ENCODE measurements at regions not wholly inside any gene's neighbourhood (a gene's known extent, or its start where the extent isn't known, plus 50 kb on each side); places are given as distances from the start of the nearest gene placed in this dataset.

GRCh38 chr4:129231945-129232588 is 136.1 kb downstream of the C4orf33 start:
- H3K36me3 ChIP-seq (ENCODE audit: insufficient read depth, low read length), result no peaks in the 10 kb centered on the region
- H3K4me2 ChIP-seq (ENCODE audit: insufficient read depth, low read length), result no peak overlapping the region
- no peak overlapping the region for H3K4me3 ChIP-seq (ENCODE audit: low read depth in 1 of 2, low read length in 2 of 2)
- TF ChIP-seq EZH2 (IDR thresholded peaks at IDR 0.05; ENCODE audit: borderline replicate concordance, low read depth, low read length, severe bottlenecking) (no peak), CTCF (IDR thresholded peaks at IDR 0.05; ENCODE audit: borderline replicate concordance, extremely low read depth, low read length, poor library complexity, severe bottlenecking) (no peak)
- H3K27me3 ChIP-seq (ENCODE audit: insufficient read depth, low read length, poor library complexity), result no peaks in the 10 kb centered on the region
- H4K20me1 ChIP-seq (ENCODE audit: insufficient read depth, low read length), result no peaks in the 10 kb centered on the region
- DNase-seq (no peak), ATAC-seq (ENCODE audit: insufficient read depth, low read depth) (no peak)
- H3K79me2 ChIP-seq (ENCODE audit: insufficient read depth, low read length), result no peaks in the 10 kb centered on the region
- no peaks in the 10 kb centered on the region for H3K9me3 ChIP-seq (ENCODE audit: insufficient read depth, low read length, severe bottlenecking)
- H3K27ac ChIP-seq (ENCODE audit: low read length), result no peak overlapping the region
- H3K9ac ChIP-seq (ENCODE audit: low read depth, low read length), result no peak overlapping the region
- no peak overlapping the region for H2AFZ ChIP-seq (ENCODE audit: low read depth, low read length)
- H3K4me1 ChIP-seq (ENCODE audit: insufficient read depth, low read length), result no peaks in the 10 kb centered on the region

GRCh38 chr4:129232589-129233337 is 136.8 kb downstream of the C4orf33 start:
- Histone ChIP-seq H3K4me3 (ENCODE audit: low read depth in 1 of 2, low read length in 2 of 2) (no peak overlapping the region), H2AFZ (ENCODE audit: low read depth, low read length) (no peak overlapping the region), H3K36me3 (ENCODE audit: insufficient read depth, low read length) (no peaks in the 10 kb centered on the region)

GRCh38 chr4:129233691-129234090 is 137.7 kb downstream of the C4orf33 start:
- Histone ChIP-seq H3K27ac (ENCODE audit: low read length) (no peak overlapping the region), H3K4me1 (ENCODE audit: insufficient read depth, low read length) (no peaks in the 10 kb centered on the region), H2AFZ (ENCODE audit: low read depth, low read length) (no peak overlapping the region), H3K9ac (ENCODE audit: low read depth, low read length) (no peak overlapping the region), H3K4me3 (ENCODE audit: low read depth in 1 of 2, low read length in 2 of 2) (no peak overlapping the region), H3K4me2 (ENCODE audit: insufficient read depth, low read length) (no peak overlapping the region), H3K27me3 (ENCODE audit: insufficient read depth, low read length, poor library complexity) (no peaks in the 10 kb centered on the region), H3K36me3 (ENCODE audit: insufficient read depth, low read length) (no peaks in the 10 kb centered on the region), H4K20me1 (ENCODE audit: insufficient read depth, low read length) (no peaks in the 10 kb centered on the region), H3K9me3 (ENCODE audit: insufficient read depth, low read length, severe bottlenecking) (no peaks in the 10 kb centered on the region), H3K79me2 (ENCODE audit: insufficient read depth, low read length) (no peaks in the 10 kb centered on the region)
- DNase-seq (no peak), ATAC-seq (ENCODE audit: insufficient read depth, low read depth) (no peak)
- no peak for TF ChIP-seq EZH2 (IDR thresholded peaks at IDR 0.05; ENCODE audit: borderline replicate concordance, low read depth, low read length, severe bottlenecking)
- no peak for TF ChIP-seq CTCF (IDR thresholded peaks at IDR 0.05; ENCODE audit: borderline replicate concordance, extremely low read depth, low read length, poor library complexity, severe bottlenecking)

More at GRCh38 chr4:129232589-129233337, 136.8 kb downstream of the C4orf33 start:
- H3K9ac ChIP-seq (ENCODE audit: low read depth, low read length), result no peak overlapping the region
- H3K4me1 ChIP-seq (ENCODE audit: insufficient read depth, low read length), result no peaks in the 10 kb centered on the region
- TF ChIP-seq EZH2 (IDR thresholded peaks at IDR 0.05; ENCODE audit: borderline replicate concordance, low read depth, low read length, severe bottlenecking) (no peak), CTCF (IDR thresholded peaks at IDR 0.05; ENCODE audit: borderline replicate concordance, extremely low read depth, low read length, poor library complexity, severe bottlenecking) (no peak)
- no peaks in the 10 kb centered on the region for H4K20me1 ChIP-seq (ENCODE audit: insufficient read depth, low read length)
- H3K27ac ChIP-seq (ENCODE audit: low read length), result no peak overlapping the region
- no peak for DNase-seq
- H3K27me3 ChIP-seq (ENCODE audit: insufficient read depth, low read length, poor library complexity), result no peaks in the 10 kb centered on the region
- no peak overlapping the region for H3K4me2 ChIP-seq (ENCODE audit: insufficient read depth, low read length)
- H3K79me2 ChIP-seq (ENCODE audit: insufficient read depth, low read length), result no peaks in the 10 kb centered on the region
- no peaks in the 10 kb centered on the region for H3K9me3 ChIP-seq (ENCODE audit: insufficient read depth, low read length, severe bottlenecking)
- ATAC-seq (ENCODE audit: insufficient read depth, low read depth), result no peak

Data from DND-41 (cell line).